Trophoblast cell (in vitro differentiated cells and primary cell): ENCODE measurements at regions not wholly inside any gene's neighbourhood (a gene's known extent, or its start where the extent isn't known, plus 50 kb on each side); places are given as distances from the start of the nearest gene placed in this dataset.
A peak's percentile ranks its signal among the peaks of the same experiment; 100 is the strongest.

Source experiments
- DNase-seq, 2 donors: peaks; one replicate each; pipeline ENCODE4 v3.0.0-alpha.2; 2016
- H2AFZ ChIP-seq: 2 replicates; pipeline ENCODE4 v1.6.1; 2013; ENCODE audit warnings: low read length, moderate library complexity, mild to moderate bottlenecking; ENCODE audit not compliant: insufficient read depth, poor library complexity
- H2AK5ac ChIP-seq: 2 replicates; pipeline ENCODE4 v1.6.1; 2013; ENCODE audit warnings: mild to moderate bottlenecking, low read length
- H2BK120ac ChIP-seq: 2 replicates; pipeline ENCODE4 v1.6.1; 2013; ENCODE audit warnings: low read length, mild to moderate bottlenecking, moderate library complexity; ENCODE audit not compliant: insufficient read depth, poor library complexity
- H2BK12ac ChIP-seq: 2 replicates; pipeline ENCODE4 v1.6.1; 2013; ENCODE audit warnings: mild to moderate bottlenecking, low read length, moderate library complexity
- H2BK5ac ChIP-seq: 2 replicates; pipeline ENCODE4 v1.6.1; 2013; ENCODE audit warnings: low read length, low read depth, moderate library complexity, mild to moderate bottlenecking; ENCODE audit not compliant: poor library complexity
- H3K14ac ChIP-seq: 2 replicates; pipeline ENCODE4 v1.6.1; 2013; ENCODE audit warnings: mild to moderate bottlenecking, low read length
- H3K18ac ChIP-seq: 2 replicates; pipeline ENCODE4 v1.6.1; 2013; ENCODE audit warnings: mild to moderate bottlenecking, low read length
- H3K23ac ChIP-seq: 2 replicates; pipeline ENCODE4 v1.6.1; 2013; ENCODE audit warnings: low read length
- H3K27ac ChIP-seq: 2 replicates; pipeline ENCODE4 v1.5.1; 2013; ENCODE audit warnings: low read depth, mild to moderate bottlenecking, inconsistent platforms, low read length, moderate library complexity
- H3K27me3 ChIP-seq: 2 replicates; pipeline ENCODE4 v1.6.1; 2013; ENCODE audit warnings: inconsistent platforms, mild to moderate bottlenecking, low read length, moderate library complexity; ENCODE audit not compliant: insufficient read depth
- H3K36me3 ChIP-seq, 2 experiments: 1 replicate in 1 of 2; 2 replicates in 1 of 2; pipeline ENCODE4 v1.6.1; 2013; ENCODE audit warnings: low read length in 2 of 2, mild to moderate bottlenecking in 2 of 2, moderate library complexity in 1 of 2; ENCODE audit not compliant: insufficient read depth in 2 of 2, control insufficient read depth in 1 of 2
- H3K4ac ChIP-seq: 2 replicates; pipeline ENCODE4 v1.6.1; 2013; ENCODE audit warnings: low read depth, mild to moderate bottlenecking, low read length, moderate library complexity
- H3K4me1 ChIP-seq, 2 experiments: 1 replicate in 1 of 2; 2 replicates in 1 of 2; pipeline ENCODE4 v1.6.1; 2013; ENCODE audit warnings: low read length in 2 of 2, mild to moderate bottlenecking in 2 of 2, moderate library complexity in 1 of 2; ENCODE audit not compliant: insufficient read depth in 2 of 2, control insufficient read depth in 1 of 2
- H3K4me2 ChIP-seq: 2 replicates; pipeline ENCODE4 v1.6.1; 2013; ENCODE audit warnings: inconsistent platforms, mild to moderate bottlenecking, low read length, moderate library complexity
- H3K4me3 ChIP-seq: 2 replicates; pipeline ENCODE4 v1.5.1; 2013; ENCODE audit warnings: mild to moderate bottlenecking, low read depth, low read length, inconsistent platforms
- H3K79me1 ChIP-seq: one replicate; pipeline ENCODE4 v1.6.1; 2013; ENCODE audit warnings: low read length
- H3K79me2 ChIP-seq: 2 replicates; pipeline ENCODE4 v1.6.1; 2013; ENCODE audit warnings: low read length, mild to moderate bottlenecking; ENCODE audit not compliant: control insufficient read depth, insufficient read depth, poor library complexity
- H3K9ac ChIP-seq: 2 replicates; pipeline ENCODE4 v1.6.1; 2013; ENCODE audit warnings: mild to moderate bottlenecking, low read length
- H3K9me3 ChIP-seq: 2 replicates; pipeline ENCODE4 v1.6.1; 2013; ENCODE audit warnings: low read depth, mild to moderate bottlenecking, control low read depth, inconsistent platforms, low read length; ENCODE audit not compliant: insufficient read depth
- H4K12ac ChIP-seq: 2 replicates; pipeline ENCODE4 v1.6.1; 2013; ENCODE audit warnings: low read depth, mild to moderate bottlenecking, low read length, moderate library complexity
- H4K8ac ChIP-seq: 2 replicates; pipeline ENCODE4 v1.6.1; 2013; ENCODE audit warnings: low read depth, mild to moderate bottlenecking, low read length, moderate library complexity
- H4K91ac ChIP-seq: one replicate; pipeline ENCODE4 v1.6.1; 2013; ENCODE audit warnings: low read depth, mild to moderate bottlenecking, low read length, moderate library complexity
- WGBS: extraction: QIAGEN DNeasy Blood & Tissue Kit; methylation state at CpG from one replicate; pipeline ENCODE4 v1.1.7; 2013; ENCODE audit warnings: missing lambda C conversion rate; ENCODE audit not compliant: insufficient read length, insufficient coverage; ENCODE audit errors: extremely low coverage; 5-methylcytosine and 5-hydroxymethylcytosine counted together

GRCh38 chr18:68397241-68398035, 317.5 kb downstream of the TMX3 start:
- H3K14ac ChIP-seq: no peak overlapping the region
- H3K36me3 ChIP-seq: no peaks in the 10 kb centered on the region
- no peaks in the 10 kb centered on the region for H3K4me1 ChIP-seq
- WGBS: no CpG with 5 or more reads among the region's 6 CpGs
- DNase-seq: no peak
- no peaks in the 10 kb centered on the region for H3K9me3 ChIP-seq
- no peak overlapping the region for H2AFZ ChIP-seq
- H3K79me1 ChIP-seq: no peaks in the 10 kb centered on the region
- no peak overlapping the region for H3K4me3 ChIP-seq
- H3K18ac ChIP-seq: no peak overlapping the region
- H3K27ac ChIP-seq: no peak overlapping the region
- no peak overlapping the region for H3K9ac ChIP-seq
- H4K91ac ChIP-seq: no peak overlapping the region
- no peak overlapping the region for H3K4ac ChIP-seq
- H2AK5ac ChIP-seq: no peak overlapping the region
- H3K27me3 ChIP-seq: no peaks in the 10 kb centered on the region
- H4K8ac ChIP-seq: no peak overlapping the region
- no peaks in the 10 kb centered on the region for H3K79me2 ChIP-seq
- H2BK5ac ChIP-seq: no peak overlapping the region
- H4K12ac ChIP-seq: no peak overlapping the region
- H2BK12ac ChIP-seq: no peak overlapping the region
- no peak overlapping the region for H3K23ac ChIP-seq
- no peak overlapping the region for H3K4me2 ChIP-seq
- H2BK120ac ChIP-seq: no peak overlapping the region

- Histone ChIP-seq H2AK5ac (no peak overlapping the region), H3K27me3 (no peaks in the 10 kb centered on the region), H3K4me1 (no peaks in the 10 kb centered on the region), H3K4me2 (no peak overlapping the region), H4K91ac (no peak overlapping the region), H3K4me3 (no peak overlapping the region), H2BK120ac (no peak overlapping the region), H3K18ac (no peak overlapping the region), H3K23ac (no peak overlapping the region), H4K8ac (no peak overlapping the region), H3K27ac (no peak overlapping the region), H3K36me3 (no peaks in the 10 kb centered on the region), H2BK12ac (no peak overlapping the region), H3K4ac (no peak overlapping the region), H3K9ac (no peak overlapping the region), H3K14ac (no peak overlapping the region), H3K9me3 (no peaks in the 10 kb centered on the region), H3K79me1 (no peaks in the 10 kb centered on the region), H2AFZ (no peak overlapping the region), H2BK5ac (no peak overlapping the region), H4K12ac (no peak overlapping the region), H3K79me2 (no peaks in the 10 kb centered on the region)
- no CpG with 5 or more reads among the region's 4 CpGs for WGBS
- DNase-seq: peak in 1 of 2 donors; percentile 62
Measured at GRCh38 chr18:68394705-68395104, 320.2 kb downstream of the TMX3 start.

GRCh38 chr18:68391801-68392200, 323.1 kb downstream of the TMX3 start:
- no peak overlapping the region for H2AFZ ChIP-seq
- H3K23ac ChIP-seq: no peak overlapping the region
- H3K14ac ChIP-seq: no peak overlapping the region
- H2AK5ac ChIP-seq: no peak overlapping the region
- H3K18ac ChIP-seq: no peak overlapping the region
- no peaks in the 10 kb centered on the region for H3K27me3 ChIP-seq
- H3K4me3 ChIP-seq: no peak overlapping the region
- no peaks in the 10 kb centered on the region for H3K9me3 ChIP-seq
- H3K79me1 ChIP-seq: no peaks in the 10 kb centered on the region
- DNase-seq: no peak
- H3K27ac ChIP-seq: no peak overlapping the region
- no peaks in the 10 kb centered on the region for H3K4me1 ChIP-seq
- H4K12ac ChIP-seq: no peak overlapping the region
- no peak overlapping the region for H3K4ac ChIP-seq
- no peak overlapping the region for H2BK5ac ChIP-seq
- no peaks in the 10 kb centered on the region for H3K36me3 ChIP-seq
- H4K8ac ChIP-seq: no peak overlapping the region
- H3K4me2 ChIP-seq: no peak overlapping the region
- no peak overlapping the region for H3K9ac ChIP-seq
- no peak overlapping the region for H2BK12ac ChIP-seq
- H2BK120ac ChIP-seq: no peak overlapping the region
- H4K91ac ChIP-seq: no peak overlapping the region
- no peaks in the 10 kb centered on the region for H3K79me2 ChIP-seq

- peak in 1 of 2 donors; percentile 17 for DNase-seq
- H3K79me2 ChIP-seq: no peaks in the 10 kb centered on the region
Measured at GRCh38 chr18:68387246-68387645, 327.7 kb downstream of the TMX3 start.

More at GRCh38 chr18:68387246-68387645, 327.7 kb downstream of the TMX3 start:
- no peaks in the 10 kb centered on the region for H3K79me1 ChIP-seq
- H2AFZ ChIP-seq: no peak overlapping the region
- no peak overlapping the region for H3K18ac ChIP-seq
- H2AK5ac ChIP-seq: no peak overlapping the region
- no peaks in the 10 kb centered on the region for H3K9me3 ChIP-seq
- H2BK120ac ChIP-seq: no peak overlapping the region
- H3K27me3 ChIP-seq: no peaks in the 10 kb centered on the region
- no peak overlapping the region for H4K12ac ChIP-seq
- no peak overlapping the region for H3K27ac ChIP-seq
- no peaks in the 10 kb centered on the region for H3K4me1 ChIP-seq
- H3K14ac ChIP-seq: no peak overlapping the region
- H3K4me3 ChIP-seq: no peak overlapping the region
- H2BK5ac ChIP-seq: no peak overlapping the region
- no peak overlapping the region for H4K91ac ChIP-seq
- H3K4ac ChIP-seq: no peak overlapping the region
- H3K9ac ChIP-seq: no peak overlapping the region
- H3K4me2 ChIP-seq: no peak overlapping the region
- no peak overlapping the region for H4K8ac ChIP-seq
- no peaks in the 10 kb centered on the region for H3K36me3 ChIP-seq
- no peak overlapping the region for H3K23ac ChIP-seq
- no peak overlapping the region for H2BK12ac ChIP-seq
